ENCODE measurements at regions not wholly inside any gene's neighbourhood (a gene's known extent, or its start where the extent isn't known, plus 50 kb on each side); places are given as distances from the start of the nearest gene placed in this dataset.
"Not testable (repeated sequence)": the region's sequence is repeated elsewhere in the genome, so short reads cannot be mapped to it uniquely, and the experiment has no call there.

DNA sequence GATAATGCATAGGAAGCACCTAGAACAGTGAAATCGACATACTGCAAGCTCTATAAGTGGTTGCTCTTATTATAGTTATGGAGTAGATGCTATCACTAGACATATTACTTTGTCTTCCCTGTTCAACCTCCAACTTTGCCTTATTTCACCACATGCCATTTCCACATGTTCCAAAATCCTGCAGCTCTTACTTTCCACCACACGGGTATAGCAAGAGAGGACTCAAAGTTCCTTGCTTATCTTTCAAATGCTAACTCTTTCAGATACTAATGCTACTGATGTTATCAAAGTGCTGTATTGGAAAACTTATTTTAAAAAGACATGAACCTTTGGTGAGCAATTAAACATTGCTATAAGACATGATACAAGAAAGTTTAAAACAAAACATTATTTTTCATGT is 1130.1 kb downstream of the HACE1 start:
- no peak for FAIRE-seq
- TF ChIP-seq POLR2A (IDR thresholded peaks at IDR 0.05; ENCODE audit: low read depth, low read length) = no peak
- DNase-seq (ENCODE audit: insufficient read length, low spot score) = no peak

- FAIRE-seq (no peak), DNase-seq (ENCODE audit: insufficient read length, low spot score) (no peak)
- no peak for TF ChIP-seq POLR2A (IDR thresholded peaks at IDR 0.05; ENCODE audit: low read depth, low read length)
Observed at GRCh38 chr6:103723438-103724322, 1136.0 kb downstream of the HACE1 start.

- FAIRE-seq (no peak), DNase-seq (ENCODE audit: insufficient read length, low spot score) (no peak)
- TF ChIP-seq POLR2A (IDR thresholded peaks at IDR 0.05; ENCODE audit: low read depth, low read length) = no peak
Observed at GRCh38 chr6:103722683-103723082, 1137.0 kb downstream of the HACE1 start.

DNA sequence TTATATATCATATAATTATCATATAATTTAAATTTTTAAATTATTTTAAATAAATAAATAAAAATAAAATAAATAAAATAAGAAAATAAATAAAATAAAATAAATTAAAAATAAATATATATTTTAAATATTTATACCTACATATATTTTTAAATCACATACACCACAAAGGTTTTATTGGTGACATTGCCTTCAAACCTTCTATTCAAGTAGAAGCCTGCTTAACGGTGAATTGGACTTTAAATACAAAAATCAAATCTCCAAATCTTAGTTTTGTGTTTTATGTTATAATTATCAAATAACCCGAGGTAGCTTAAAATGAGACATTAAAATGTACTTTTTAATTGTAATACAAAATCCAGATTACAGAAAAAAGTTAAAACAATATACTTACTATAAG is 1137.8 kb downstream of the HACE1 start:
- FAIRE-seq (no peak), DNase-seq (ENCODE audit: insufficient read length, low spot score) (no peak)
- TF ChIP-seq POLR2A (IDR thresholded peaks at IDR 0.05; ENCODE audit: low read depth, low read length) = no peak

DNA sequence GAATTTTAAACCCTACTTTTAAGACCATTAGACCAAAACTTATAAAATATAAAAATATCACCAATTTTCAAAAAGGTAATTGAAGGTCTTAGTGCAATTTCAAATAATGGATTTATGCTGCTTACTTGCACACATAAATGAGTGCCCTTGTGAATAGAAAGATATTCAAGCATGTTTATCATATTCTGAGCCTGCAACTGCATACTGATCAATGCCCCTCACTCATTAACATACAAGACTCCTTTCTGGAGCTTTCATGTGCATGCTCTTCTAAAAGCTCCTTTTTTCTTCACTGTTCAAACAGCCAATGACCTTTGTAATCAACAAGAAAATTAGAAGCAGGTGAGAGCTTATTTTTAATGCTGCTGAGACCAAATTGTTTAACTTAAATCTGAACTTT is 1139.3 kb downstream of the HACE1 start:
- TF ChIP-seq POLR2A (IDR thresholded peaks at IDR 0.05; ENCODE audit: low read depth, low read length) = no peak
- no peak for FAIRE-seq
- no peak for DNase-seq (ENCODE audit: insufficient read length, low spot score)

GRCh38 chr6:103719545-103719944 is 1140.2 kb downstream of the HACE1 start:
- DNase-seq (ENCODE audit: insufficient read length, low spot score) (no peak), FAIRE-seq (no peak)
- no peak for TF ChIP-seq POLR2A (IDR thresholded peaks at IDR 0.05; ENCODE audit: low read depth, low read length)

DNA sequence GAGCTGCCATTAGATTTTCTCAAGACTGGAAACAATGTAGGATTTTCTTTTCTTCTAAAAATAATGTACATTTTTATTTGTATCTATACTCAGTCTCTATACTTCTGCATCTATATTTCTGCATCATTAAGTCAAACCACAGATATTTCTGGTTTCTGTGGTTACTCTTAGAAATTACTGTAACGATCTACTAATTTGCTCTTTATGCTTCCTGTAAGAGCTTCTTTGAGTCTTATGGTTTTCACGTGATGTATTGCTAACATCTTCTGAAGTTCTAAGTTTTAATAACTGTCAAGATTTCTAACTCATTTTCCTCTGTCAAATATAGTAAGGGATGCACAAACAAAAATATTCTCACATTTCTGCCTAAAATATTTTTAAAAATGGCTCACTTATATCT is 1144.5 kb downstream of the HACE1 start:
- no peak for FAIRE-seq
- no peak for DNase-seq (ENCODE audit: insufficient read length, low spot score)
- TF ChIP-seq POLR2A (IDR thresholded peaks at IDR 0.05; ENCODE audit: low read depth, low read length) = no peak

- not testable (repeated sequence) for DNase-seq (ENCODE audit: insufficient read length, low spot score)
Observed at GRCh38 chr6:103709236-103709635, 1150.5 kb downstream of the HACE1 start.

GRCh38 chr6:103707596-103708325 is 1152.0 kb downstream of the HACE1 start:
- no peak for DNase-seq (ENCODE audit: insufficient read length, low spot score)
- TF ChIP-seq POLR2A (IDR thresholded peaks at IDR 0.05; ENCODE audit: low read depth, low read length) = no peak
- FAIRE-seq = no peak

More at GRCh38 chr6:103709236-103709635, 1150.5 kb downstream of the HACE1 start:
- not testable (repeated sequence) for FAIRE-seq

GRCh38 chr6:103699769-103700168 is 1160.0 kb downstream of the HACE1 start:
- TF ChIP-seq POLR2A (IDR thresholded peaks at IDR 0.05; ENCODE audit: low read depth, low read length) = no peak
- FAIRE-seq (no peak), DNase-seq (ENCODE audit: insufficient read length, low spot score) (no peak)

GRCh38 chr6:103687430-103687829 is 1172.3 kb downstream of the HACE1 start:
- DNase-seq (ENCODE audit: insufficient read length, low spot score) (no peak), FAIRE-seq (no peak)

GRCh38 chr6:103680116-103680515 is 1179.6 kb downstream of the HACE1 start:
- no peak for TF ChIP-seq POLR2A (IDR thresholded peaks at IDR 0.05; ENCODE audit: low read depth, low read length)
- DNase-seq (ENCODE audit: insufficient read length, low spot score) = no peak
- FAIRE-seq = no peak

More at GRCh38 chr6:103687430-103687829, 1172.3 kb downstream of the HACE1 start:
- TF ChIP-seq POLR2A (IDR thresholded peaks at IDR 0.05; ENCODE audit: low read depth, low read length) = no peak

DNA sequence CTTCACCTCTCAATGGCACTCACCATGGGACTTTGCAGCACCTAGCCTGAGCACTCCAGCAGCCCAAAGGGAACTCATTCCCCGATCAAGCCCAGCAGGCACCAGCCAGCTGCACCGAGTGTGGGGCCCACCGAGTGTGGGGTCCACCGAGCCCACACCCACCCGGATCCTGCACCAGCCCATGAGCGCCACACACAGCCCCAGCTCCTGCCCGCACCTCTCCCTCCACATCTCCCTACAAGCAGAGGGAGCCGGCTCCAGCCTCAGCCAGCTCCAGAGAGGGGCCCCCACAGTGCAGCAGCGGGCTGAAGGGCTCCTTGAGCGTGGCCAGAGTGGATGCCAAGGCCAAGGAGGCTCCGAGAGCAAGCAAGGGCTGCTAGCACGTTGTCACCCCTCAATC is 1182.4 kb downstream of the HACE1 start:
- FAIRE-seq (no peak), DNase-seq (ENCODE audit: insufficient read length, low spot score) (no peak)
- TF ChIP-seq POLR2A (IDR thresholded peaks at IDR 0.05; ENCODE audit: low read depth, low read length) = no peak

DNA sequence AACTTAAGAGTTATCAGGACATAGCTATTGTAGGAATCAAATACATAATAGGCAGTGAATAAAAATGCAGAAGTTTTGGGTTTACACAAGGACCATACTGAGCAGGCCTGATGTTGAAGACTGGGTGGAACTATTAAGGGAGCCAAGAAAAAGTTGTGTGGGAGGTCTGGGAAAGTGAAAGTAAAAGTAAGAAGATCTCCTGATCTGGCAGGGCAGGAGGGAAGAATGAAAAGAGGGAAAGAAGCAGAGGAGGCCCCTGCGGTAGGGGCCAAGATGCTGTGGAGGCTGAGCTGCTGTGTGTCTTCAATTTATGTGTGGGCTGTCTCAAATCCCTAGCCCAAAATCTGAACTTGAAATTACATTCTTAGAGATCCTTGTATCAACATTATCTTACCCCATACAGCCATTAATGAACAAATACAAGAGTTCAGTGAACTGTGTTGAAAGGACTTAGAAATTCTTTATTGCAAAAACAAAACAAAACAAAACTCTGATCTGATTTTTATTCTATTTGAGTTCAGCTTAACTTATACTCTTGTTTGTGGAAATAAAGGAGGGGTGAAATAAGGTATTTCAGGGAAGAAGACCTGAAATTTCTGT is 1183.8 kb downstream of the HACE1 start:
- DNase-seq (ENCODE audit: insufficient read length, low spot score) (peak; percentile 1), FAIRE-seq (no peak)
- no peak for TF ChIP-seq POLR2A (IDR thresholded peaks at IDR 0.05; ENCODE audit: low read depth, low read length)
